ENCODE measurements at regions not wholly inside any gene's neighbourhood (a gene's known extent, or its start where the extent isn't known, plus 50 kb on each side); places are given as distances from the start of the nearest gene placed in this dataset.

DNA sequence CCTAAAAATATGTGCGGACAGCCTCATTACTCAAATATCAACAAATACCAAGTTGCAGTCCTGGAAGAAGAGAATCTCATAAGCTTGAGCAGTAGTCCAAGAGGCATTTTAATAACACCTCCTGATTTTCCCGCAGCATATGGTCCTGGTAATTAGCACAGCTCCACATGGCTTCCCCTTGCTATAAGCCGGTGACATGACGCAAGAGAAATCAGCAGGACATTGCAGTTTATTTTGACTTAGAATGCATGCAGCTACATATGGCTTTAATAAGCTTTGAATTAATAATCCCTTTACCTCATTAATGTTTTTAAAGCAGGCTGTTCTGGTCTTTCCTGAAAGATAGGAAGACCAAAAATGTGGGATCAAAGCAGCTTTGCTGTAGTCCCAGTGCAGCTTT lies 137.6 kb downstream of the RAMP3 start:
- TF ChIP-seq, protein P1, sequence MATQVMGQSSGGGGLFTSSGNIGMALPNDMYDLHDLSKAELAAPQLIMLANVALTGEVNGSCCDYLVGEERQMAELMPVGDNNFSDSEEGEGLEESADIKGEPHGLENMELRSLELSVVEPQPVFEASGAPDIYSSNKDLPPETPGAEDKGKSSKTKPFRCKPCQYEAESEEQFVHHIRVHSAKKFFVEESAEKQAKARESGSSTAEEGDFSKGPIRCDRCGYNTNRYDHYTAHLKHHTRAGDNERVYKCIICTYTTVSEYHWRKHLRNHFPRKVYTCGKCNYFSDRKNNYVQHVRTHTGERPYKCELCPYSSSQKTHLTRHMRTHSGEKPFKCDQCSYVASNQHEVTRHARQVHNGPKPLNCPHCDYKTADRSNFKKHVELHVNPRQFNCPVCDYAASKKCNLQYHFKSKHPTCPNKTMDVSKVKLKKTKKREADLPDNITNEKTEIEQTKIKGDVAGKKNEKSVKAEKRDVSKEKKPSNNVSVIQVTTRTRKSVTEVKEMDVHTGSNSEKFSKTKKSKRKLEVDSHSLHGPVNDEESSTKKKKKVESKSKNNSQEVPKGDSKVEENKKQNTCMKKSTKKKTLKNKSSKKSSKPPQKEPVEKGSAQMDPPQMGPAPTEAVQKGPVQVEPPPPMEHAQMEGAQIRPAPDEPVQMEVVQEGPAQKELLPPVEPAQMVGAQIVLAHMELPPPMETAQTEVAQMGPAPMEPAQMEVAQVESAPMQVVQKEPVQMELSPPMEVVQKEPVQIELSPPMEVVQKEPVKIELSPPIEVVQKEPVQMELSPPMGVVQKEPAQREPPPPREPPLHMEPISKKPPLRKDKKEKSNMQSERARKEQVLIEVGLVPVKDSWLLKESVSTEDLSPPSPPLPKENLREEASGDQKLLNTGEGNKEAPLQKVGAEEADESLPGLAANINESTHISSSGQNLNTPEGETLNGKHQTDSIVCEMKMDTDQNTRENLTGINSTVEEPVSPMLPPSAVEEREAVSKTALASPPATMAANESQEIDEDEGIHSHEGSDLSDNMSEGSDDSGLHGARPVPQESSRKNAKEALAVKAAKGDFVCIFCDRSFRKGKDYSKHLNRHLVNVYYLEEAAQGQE (IDR thresholded peaks at IDR 0.05; ENCODE audit: insufficient read depth in 1 of 2, low read depth in 2 of 2, low read length in 2 of 2) = no peak
- TF ChIP-seq POLR2AphosphoS5 (IDR thresholded peaks at IDR 0.05; ENCODE audit: low read depth, low read length) (no peak), SIN3A (IDR thresholded peaks at IDR 0.05; ENCODE audit: borderline replicate concordance, insufficient read depth, low read length) (no peak), TAF1 (IDR thresholded peaks at IDR 0.05; ENCODE audit: borderline replicate concordance, insufficient read depth, low read length) (no peak), FOXP2 (optimal IDR thresholded peaks at IDR 0.05; ENCODE audit: borderline replicate concordance, extremely low read depth, extremely low read length, insufficient read depth) (no peak)

DNA sequence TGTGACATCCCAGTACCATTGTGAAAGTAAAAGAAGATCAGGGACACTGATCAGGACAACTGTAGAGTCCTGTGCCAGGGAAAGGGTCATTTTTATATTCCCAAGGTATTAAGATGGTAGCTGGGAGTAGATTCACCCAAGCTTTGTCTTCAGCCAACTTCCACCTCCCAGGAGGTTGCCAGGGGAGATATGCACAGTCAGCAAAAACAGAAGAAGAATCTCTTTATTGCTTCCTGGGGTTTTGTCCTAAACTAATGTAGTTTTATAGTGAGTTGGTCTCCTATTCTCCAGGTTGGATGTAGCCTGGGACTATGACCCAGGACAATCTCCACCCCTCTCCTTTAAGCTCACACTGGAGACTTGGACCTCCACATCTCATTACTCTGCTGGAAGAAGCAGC lies 139.2 kb downstream of the RAMP3 start:
- TF ChIP-seq, protein P1 (IDR thresholded peaks at IDR 0.05; ENCODE audit: insufficient read depth in 1 of 2, low read depth in 2 of 2, low read length in 2 of 2) = no peak
- TF ChIP-seq TAF1 (IDR thresholded peaks at IDR 0.05; ENCODE audit: borderline replicate concordance, insufficient read depth, low read length) (no peak), POLR2AphosphoS5 (IDR thresholded peaks at IDR 0.05; ENCODE audit: low read depth, low read length) (no peak), FOXP2 (optimal IDR thresholded peaks at IDR 0.05; ENCODE audit: borderline replicate concordance, extremely low read depth, extremely low read length, insufficient read depth) (no peak), SIN3A (IDR thresholded peaks at IDR 0.05; ENCODE audit: borderline replicate concordance, insufficient read depth, low read length) (no peak)

DNA sequence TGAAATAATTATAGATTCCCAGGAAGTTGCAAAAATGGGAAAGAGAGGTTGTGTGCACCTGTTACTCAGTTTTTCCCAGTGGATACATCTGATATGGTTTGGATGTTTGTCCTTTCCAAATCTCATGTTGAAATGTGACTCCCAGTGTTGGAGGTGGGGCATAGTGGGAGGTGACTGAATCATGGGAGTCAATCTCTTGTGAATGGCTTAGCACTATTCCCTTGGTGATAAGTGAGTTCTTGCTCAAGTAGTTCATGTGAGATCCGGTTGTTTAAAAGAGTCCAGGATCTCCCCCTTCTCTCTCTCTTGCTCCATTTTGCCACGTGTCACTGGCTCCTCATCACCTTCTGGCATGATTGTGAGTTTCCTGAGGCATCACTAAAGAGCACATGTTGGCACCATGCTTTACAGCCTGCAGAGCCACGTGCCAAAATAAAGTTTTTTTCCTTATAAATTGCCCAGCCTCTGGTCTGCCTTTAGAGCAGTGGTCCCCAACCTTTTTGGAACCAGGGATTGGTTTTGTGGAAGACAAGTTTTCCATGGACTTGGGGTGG lies 149.2 kb downstream of the RAMP3 start:
- no peak for TF ChIP-seq SIN3A (IDR thresholded peaks at IDR 0.05; ENCODE audit: borderline replicate concordance, insufficient read depth, low read length)

DNA sequence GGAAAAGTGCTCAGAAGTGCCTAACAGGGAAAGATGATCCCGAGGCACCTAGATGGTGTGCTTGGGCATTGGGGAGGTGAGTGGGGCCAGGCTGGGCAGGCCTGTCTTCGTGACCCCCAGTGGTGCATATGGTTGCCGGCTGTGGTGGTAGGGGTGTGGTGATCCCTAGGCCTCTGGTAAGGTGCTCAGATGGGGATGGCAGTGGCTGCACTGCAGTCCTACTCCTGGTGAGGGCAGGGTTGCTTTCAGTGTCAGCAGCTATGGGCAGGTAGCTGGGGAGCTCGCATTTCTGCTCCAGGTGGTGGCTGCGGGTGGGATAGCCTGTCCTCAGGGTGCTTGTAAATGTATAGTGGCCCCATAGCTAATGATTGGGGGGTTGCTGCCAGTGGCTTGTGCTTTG lies 154.0 kb downstream of the RAMP3 start:
- TF ChIP-seq FOXP2 (optimal IDR thresholded peaks at IDR 0.05; ENCODE audit: borderline replicate concordance, extremely low read depth, extremely low read length, insufficient read depth) (no peak), SIN3A (IDR thresholded peaks at IDR 0.05; ENCODE audit: borderline replicate concordance, insufficient read depth, low read length) (no peak), POLR2AphosphoS5 (IDR thresholded peaks at IDR 0.05; ENCODE audit: low read depth, low read length) (no peak), TAF1 (IDR thresholded peaks at IDR 0.05; ENCODE audit: borderline replicate concordance, insufficient read depth, low read length) (no peak)
- TF ChIP-seq, protein P1 (IDR thresholded peaks at IDR 0.05; ENCODE audit: insufficient read depth in 1 of 2, low read depth in 2 of 2, low read length in 2 of 2) = no peak

DNA sequence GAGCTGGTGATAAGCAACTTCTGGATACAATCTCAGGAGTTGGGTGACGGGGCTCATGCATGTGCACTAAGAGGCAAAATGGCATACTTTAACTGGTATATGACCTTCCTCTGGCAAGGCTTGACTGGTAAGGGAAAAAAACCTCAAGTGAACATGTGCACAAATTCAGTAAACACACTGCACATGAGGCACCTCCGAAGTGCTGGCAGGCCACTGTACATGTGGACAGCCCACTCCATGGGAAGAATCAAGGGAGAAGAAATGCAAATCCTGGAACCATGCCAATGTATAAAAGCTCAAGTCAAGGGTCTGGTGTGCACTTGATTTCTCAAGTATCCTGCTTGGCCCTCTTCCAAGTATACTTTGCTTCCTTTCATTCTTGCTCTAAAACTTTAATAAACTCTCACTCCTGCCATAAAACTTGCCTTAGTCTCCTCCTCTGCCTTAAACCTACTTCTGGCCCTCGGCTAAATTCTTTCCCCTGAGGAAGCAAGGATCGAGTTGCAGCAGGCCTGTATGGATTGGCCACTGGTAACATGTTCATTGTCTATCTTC lies 167.2 kb downstream of the RAMP3 start:
- no peak for TF ChIP-seq TAF1 (IDR thresholded peaks at IDR 0.05; ENCODE audit: borderline replicate concordance, insufficient read depth, low read length)
- no peak for TF ChIP-seq FOXP2 (optimal IDR thresholded peaks at IDR 0.05; ENCODE audit: borderline replicate concordance, extremely low read depth, extremely low read length, insufficient read depth)
- TF ChIP-seq SIN3A (IDR thresholded peaks at IDR 0.05; ENCODE audit: borderline replicate concordance, insufficient read depth, low read length) = no peak
- no peak for TF ChIP-seq POLR2AphosphoS5 (IDR thresholded peaks at IDR 0.05; ENCODE audit: low read depth, low read length)
- TF ChIP-seq, protein P1 (IDR thresholded peaks at IDR 0.05; ENCODE audit: insufficient read depth in 1 of 2, low read depth in 2 of 2, low read length in 2 of 2) = no peak
